ENCODE measurements at regions not wholly inside any gene's neighbourhood (a gene's known extent, or its start where the extent isn't known, plus 50 kb on each side); places are given as distances from the start of the nearest gene placed in this dataset.
A peak's percentile ranks its signal among the peaks of the same experiment; 100 is the strongest.

DNA sequence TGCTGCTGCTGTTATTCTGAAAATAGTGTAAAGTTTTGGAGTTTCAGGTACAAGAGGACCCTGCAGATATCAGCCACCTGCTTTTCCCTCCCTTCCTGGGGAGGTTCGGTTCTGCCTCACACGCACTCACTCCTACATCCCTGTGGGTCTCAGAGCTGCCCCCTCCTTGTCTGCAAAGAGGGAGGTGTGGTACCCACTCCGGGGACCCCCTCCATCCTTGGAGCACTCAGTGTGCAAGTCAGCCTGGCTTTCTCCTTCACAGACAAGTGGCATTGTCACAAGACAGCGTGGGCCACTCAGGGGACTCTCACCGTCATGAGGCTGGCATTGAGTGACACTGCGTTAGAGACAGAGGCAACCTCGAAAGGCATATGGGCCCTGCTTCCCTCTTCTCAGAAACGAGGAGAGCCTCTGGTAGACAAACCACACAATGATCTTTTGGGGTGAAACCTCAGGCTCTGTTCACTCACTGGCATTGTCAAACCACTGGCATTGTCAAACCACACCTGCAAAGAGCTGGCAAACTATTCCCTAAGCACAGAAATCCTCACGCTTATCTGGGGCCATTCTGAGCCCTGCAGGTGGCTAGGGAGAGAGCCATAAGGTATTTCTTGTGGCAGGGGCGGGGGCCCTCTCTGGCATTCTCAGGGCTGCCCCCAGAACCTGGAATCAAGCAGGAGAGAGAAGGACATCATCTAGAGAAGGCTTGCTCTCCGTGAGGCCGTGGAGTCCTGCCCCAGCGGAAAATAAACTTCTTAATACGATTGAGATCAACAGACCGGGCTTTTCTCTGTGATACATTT is 285.0 kb downstream of the SHOX start:
- ATAC-seq, result no peak
- in situ Hi-C loops (cut with MboI) (no loop called here), intact Hi-C loops (cut with micrococcal nuclease; ENCODE audit: unreplicated experiment) (no loop called here)
- no peaks in the 10 kb centered on the region for H3K27me3 ChIP-seq (replicated peaks in 1 of 2; ENCODE audit: control insufficient read depth in 2 of 2, insufficient read depth in 2 of 2, low read length in 1 of 2)
- H3K36me3 ChIP-seq (ENCODE audit: control insufficient read depth in 2 of 2, insufficient read depth in 2 of 2, low read length in 1 of 2), result no peaks in the 10 kb centered on the region
- no peak overlapping the region for H3K27ac ChIP-seq (ENCODE audit: control insufficient read depth, insufficient read depth)
- RAD21 ChIA-PET (ENCODE audit: unreplicated experiment), result no interaction called here
- POLR2A ChIA-PET, result no interaction called here
- H3K79me2 ChIP-seq (ENCODE audit: control insufficient read depth, insufficient read depth, low read length), result no peaks in the 10 kb centered on the region
- no TSS peak for BruUV-seq (replicated peaks)
- no peaks in the 10 kb centered on the region; the same call in 2 of the 3 replicates for H3K9me3 ChIP-seq (replicated peaks; ENCODE audit: control insufficient read depth, insufficient read depth, low read length)
- no peak overlapping the region for H3K9ac ChIP-seq (ENCODE audit: control insufficient read depth, insufficient read depth, low read length)
- no peak overlapping the region for H2AFZ ChIP-seq (ENCODE audit: control insufficient read depth, low read depth, low read length)
- 45% methylated on average over 15 of the region's 15 CpGs for WGBS (ENCODE audit: insufficient coverage, insufficient replicate concordance, low lambda C conversion rate, missing lambda C conversion rate)
- no peak for FAIRE-seq
- CTCF ChIA-PET, result no interaction called here
- no peaks in the 10 kb centered on the region for H3K4me1 ChIP-seq (ENCODE audit: control insufficient read depth, insufficient read depth, low read length)
- no peak overlapping the region for H3K4me3 ChIP-seq
- DNase-seq (ENCODE audit: low read depth, low spot score), result no peak
- no peaks in the 10 kb centered on the region for H4K20me1 ChIP-seq (ENCODE audit: control insufficient read depth, insufficient read depth)
- SMC1A ChIA-PET (ENCODE audit: uncharacterized antibody, unreplicated experiment), result no interaction called here
- TF ChIP-seq PBX3 (IDR thresholded peaks at IDR 0.05; ENCODE audit: insufficient replicate concordance, low read depth, low read length), result no peak
- TF ChIP-seq ZNF207 (IDR thresholded peaks at IDR 0.05; ENCODE audit: borderline replicate concordance), result no peak
- no peak for TF ChIP-seq NRF1 (conservative IDR thresholded peaks at IDR 0.05; ENCODE audit: low read depth, low read length)
- H3K4me2 ChIP-seq (ENCODE audit: control insufficient read depth, insufficient read depth), result no peak overlapping the region

GRCh38 chrX:914206-914605 is 283.6 kb downstream of the SHOX start:
- Histone ChIP-seq H3K4me2 (ENCODE audit: control insufficient read depth, insufficient read depth) (no peak overlapping the region), H3K36me3 (ENCODE audit: control insufficient read depth in 2 of 2, insufficient read depth in 2 of 2, low read length in 1 of 2) (no peaks in the 10 kb centered on the region), H3K27ac (ENCODE audit: control insufficient read depth, insufficient read depth) (no peak overlapping the region), H3K9me3 (replicated peaks; ENCODE audit: control insufficient read depth, insufficient read depth, low read length) (no peaks in the 10 kb centered on the region; the same call in 2 of the 3 replicates), H3K4me3 (no peak overlapping the region), H3K9ac (ENCODE audit: control insufficient read depth, insufficient read depth, low read length) (no peak overlapping the region), H3K4me1 (ENCODE audit: control insufficient read depth, insufficient read depth, low read length) (no peaks in the 10 kb centered on the region), H4K20me1 (ENCODE audit: control insufficient read depth, insufficient read depth) (no peaks in the 10 kb centered on the region), H3K27me3 (replicated peaks in 1 of 2; ENCODE audit: control insufficient read depth in 2 of 2, insufficient read depth in 2 of 2, low read length in 1 of 2) (no peaks in the 10 kb centered on the region), H3K79me2 (ENCODE audit: control insufficient read depth, insufficient read depth, low read length) (no peaks in the 10 kb centered on the region), H2AFZ (ENCODE audit: control insufficient read depth, low read depth, low read length) (no peak overlapping the region)
- FAIRE-seq (peak; percentile 35), ATAC-seq (no peak), DNase-seq (ENCODE audit: low read depth, low spot score) (no peak)
- ChIA-PET SMC1A (ENCODE audit: uncharacterized antibody, unreplicated experiment) (no interaction called here), POLR2A (no interaction called here), CTCF (no interaction called here), RAD21 (ENCODE audit: unreplicated experiment) (no interaction called here)
- BruUV-seq (replicated peaks), result no TSS peak
- intact Hi-C loops (cut with micrococcal nuclease; ENCODE audit: unreplicated experiment), result no loop called here
- in situ Hi-C loops (cut with MboI), result no loop called here
- TF ChIP-seq IRF4 (IDR thresholded peaks at IDR 0.05; ENCODE audit: low read depth, low read length), result no peak
- no peak for TF ChIP-seq PBX3 (IDR thresholded peaks at IDR 0.05; ENCODE audit: insufficient replicate concordance, low read depth, low read length)
- no peak for TF ChIP-seq ZZZ3 (IDR thresholded peaks at IDR 0.05; ENCODE audit: control insufficient read depth, insufficient read length, low read depth)
- TF ChIP-seq SUPT20H (IDR thresholded peaks at IDR 0.05; ENCODE audit: borderline replicate concordance, control insufficient read depth, low read depth, low read length), result no peak
- no peak for TF ChIP-seq CBFB (IDR thresholded peaks at IDR 0.05; ENCODE audit: low read depth)
- TF ChIP-seq NKRF (conservative IDR thresholded peaks at IDR 0.05), result no peak
- no peak for TF ChIP-seq USF2 (IDR thresholded peaks at IDR 0.05; ENCODE audit: borderline replicate concordance, low read depth, low read length)
- TF ChIP-seq POLR2A (IDR thresholded peaks at IDR 0.05; ENCODE audit: low read depth, low read length), result no peak
- TF ChIP-seq ETV6 (conservative IDR thresholded peaks at IDR 0.05 in 1 of 2, IDR thresholded peaks at IDR 0.05 in 1 of 2; ENCODE audit: borderline replicate concordance in 1 of 2, low read depth in 1 of 2), result no peak
- TF ChIP-seq JUND (IDR thresholded peaks at IDR 0.05; ENCODE audit: low read depth, low read length), result no peak
